Renal pelvis (tissue), 1 donor: ENCODE measurements at regions not wholly inside any gene's neighbourhood (a gene's known extent, or its start where the extent isn't known, plus 50 kb on each side); places are given as distances from the start of the nearest gene placed in this dataset.

Source experiments
- DNase-seq: peaks from one replicate; pipeline ENCODE4 v3.0.0-alpha.2; 2013

DNA sequence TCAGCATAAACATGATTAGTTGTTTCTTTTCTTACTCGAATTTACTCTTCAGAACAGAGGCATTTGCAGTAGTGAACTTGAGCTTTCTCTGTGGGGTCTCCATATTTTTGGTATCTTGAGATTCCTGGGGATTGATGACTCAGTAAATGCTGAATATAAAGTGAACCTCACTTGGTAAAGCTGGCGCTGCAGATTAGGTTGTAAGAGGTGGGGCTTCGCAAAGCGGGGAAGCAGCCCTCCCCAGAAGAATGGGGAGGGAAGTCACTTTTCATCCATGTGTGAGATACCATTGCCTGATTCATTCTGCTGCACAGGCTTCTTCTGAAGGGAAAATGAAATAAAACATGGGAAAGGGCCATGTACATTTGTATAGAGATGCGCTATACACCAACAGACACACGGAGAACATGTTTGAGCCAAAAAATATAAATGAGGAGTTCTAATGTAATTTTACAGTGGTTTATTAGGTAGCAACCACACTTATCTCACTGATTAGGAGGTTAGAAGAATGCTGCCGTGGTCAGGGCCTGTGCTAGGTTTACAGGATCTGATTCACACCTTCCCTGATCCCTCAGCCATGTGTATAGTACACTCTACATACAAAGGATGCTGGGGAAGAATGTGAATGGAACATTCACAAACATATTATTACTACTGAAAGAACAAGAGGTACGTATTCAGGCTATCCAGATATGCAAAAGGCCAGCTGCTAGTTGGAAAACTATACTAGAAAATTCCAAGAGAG, 63.5 kb downstream of the DNTTIP2 start:
- DNase-seq = no peak

DNA sequence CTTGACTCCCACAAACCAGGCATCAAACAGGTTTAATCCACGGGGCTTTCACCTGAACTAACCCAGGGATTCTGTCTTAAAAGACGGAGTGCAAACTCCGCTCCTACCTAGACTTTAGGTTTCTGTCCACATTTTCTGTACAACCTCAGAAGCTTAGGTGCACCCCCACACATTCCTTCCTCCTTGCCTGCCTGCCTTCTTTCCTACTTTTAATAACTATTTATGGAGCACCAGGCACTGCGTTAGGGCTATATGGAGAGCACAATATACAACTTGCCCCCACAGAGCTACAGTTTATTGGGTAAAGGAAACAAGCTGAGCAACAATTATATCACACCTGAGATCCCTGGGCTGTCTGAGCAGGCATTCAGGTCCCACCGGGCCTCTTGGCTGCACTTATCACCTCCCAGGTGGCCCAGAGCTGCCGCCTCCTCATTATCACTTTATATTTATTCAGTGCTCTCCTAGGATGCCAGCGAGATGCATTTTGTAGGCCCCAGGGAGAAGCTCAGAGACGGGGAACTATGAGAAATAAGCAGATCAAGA, 64.1 kb downstream of the DNTTIP2 start:
- DNase-seq = no peak

DNA sequence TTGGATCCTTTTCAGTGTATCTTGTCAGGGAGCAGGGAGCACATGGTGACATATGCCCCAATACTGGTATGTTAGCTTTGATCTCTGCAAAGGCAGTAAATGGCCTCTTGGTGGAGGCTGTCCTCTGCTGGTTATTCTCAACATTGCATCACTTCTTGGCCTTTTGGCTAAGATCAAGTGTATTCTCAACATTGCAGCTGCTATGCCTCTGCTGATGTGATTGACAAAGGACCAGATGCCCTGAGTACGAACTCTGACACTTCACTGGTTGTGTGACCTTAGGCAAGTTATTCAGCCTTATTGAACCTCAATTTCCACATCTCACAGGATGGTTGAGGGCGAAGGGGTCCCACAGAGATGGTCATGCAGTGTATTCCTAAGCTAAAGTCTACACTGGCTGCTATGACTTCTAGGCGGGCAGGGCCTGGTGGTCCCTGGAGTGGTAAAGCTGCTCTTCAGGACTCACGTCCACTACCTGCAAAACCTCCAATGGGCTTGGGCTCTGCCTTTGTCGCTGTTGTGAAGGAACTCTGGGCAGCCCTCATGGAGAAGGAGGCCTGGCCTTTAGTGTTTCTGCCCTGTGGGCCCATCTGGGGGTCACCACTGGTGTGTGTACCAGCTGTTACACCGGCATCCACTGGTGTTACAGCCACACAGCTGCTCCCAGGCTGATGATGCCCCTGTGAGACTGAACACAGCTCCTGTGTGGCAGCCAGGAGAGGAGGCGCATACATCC, 64.8 kb downstream of the DNTTIP2 start:
- peak; percentile 73 for DNase-seq

DNA sequence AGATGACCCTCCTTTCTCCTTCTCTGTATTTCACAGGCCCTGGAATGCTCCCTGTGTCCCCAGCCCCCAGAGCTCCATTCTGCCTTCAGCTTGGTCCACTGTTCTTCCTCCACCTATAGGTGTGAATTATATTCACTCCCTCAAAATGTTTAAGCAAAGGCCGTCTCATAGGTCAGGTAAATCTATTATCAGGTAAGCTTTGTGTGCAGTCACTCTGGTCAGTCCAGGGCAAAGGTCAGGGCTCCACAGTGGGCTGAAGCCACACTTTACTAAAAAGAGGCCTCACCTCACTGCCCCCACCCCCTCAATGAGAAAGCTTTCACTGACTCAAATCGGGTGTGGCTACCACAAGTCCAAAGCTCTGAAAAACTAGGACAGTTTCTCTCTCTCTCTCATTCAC, 65.9 kb downstream of the DNTTIP2 start:
- no peak for DNase-seq

DNA sequence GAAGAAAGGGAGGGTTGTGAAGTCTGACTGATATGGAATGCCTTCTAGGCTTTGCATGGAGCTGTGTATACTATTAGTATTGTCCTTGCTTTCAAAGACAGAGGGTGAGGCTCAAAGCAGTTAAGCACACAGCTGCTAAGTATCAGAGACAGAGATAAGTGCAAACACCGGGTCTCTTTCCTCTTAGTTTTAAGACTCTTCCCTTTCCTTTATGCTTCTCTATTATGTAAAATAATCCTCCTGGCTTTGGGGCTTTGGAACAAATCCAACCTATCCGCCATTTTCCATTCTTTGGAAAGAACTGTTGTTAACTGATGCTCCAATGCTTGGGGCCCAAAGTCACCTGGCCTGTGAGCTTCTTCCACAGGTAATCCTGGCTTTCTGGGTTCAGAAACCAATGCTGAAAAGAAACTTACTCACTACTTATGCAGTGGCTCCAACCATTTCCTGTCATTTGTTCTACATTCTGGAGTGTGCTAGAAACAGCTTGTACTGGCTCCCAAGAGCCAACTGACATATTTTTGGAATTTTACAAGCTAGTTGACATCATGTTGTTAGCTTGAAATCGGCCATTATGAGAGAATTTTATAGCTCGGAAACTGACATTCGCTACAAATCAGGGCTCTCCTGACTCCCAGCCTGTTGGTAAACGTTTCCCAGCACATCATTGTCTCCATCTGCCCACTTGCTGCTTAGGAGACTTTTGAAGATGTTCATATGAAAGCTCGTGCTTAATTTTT, 67.5 kb downstream of the DNTTIP2 start:
- DNase-seq = peak; percentile 47

DNA sequence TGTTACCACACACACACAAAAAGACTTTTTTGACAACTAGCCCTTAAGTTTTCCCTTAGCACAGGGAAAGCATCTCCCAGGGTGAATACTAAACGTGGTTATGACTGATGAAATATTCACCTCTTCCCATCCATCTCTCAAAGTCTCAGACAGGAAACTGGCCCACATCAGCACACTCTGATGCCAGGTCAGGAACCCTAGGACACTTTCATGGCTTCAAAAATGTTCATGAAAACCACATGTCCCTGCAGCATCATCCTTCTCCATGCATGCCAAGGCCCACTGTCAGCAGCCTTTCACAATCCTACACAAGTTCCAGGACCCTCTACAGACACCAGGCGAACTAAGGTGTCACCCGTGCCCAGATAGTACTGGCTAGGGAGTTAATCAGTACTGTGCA, 68.7 kb downstream of the DNTTIP2 start:
- DNase-seq = no peak

DNA sequence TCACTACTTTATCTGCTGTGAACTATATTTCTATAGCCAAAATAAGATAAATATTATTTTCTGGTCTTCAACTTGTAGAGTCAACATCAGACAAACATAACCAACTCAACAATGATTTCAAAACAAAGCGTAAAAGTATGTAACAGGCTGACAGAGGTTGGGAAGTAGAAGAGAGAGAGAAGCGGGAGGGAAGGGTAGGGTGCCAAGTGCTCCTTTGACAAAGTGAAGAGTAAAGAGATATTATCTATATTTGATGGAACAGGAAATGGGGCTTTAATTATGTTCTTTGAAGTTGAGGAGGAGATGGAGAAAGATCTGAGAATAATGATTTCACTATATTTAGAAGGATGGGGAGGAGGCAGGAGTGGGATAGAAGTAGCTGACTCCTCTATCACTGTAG, 70.1 kb downstream of the DNTTIP2 start:
- DNase-seq = no peak

DNA sequence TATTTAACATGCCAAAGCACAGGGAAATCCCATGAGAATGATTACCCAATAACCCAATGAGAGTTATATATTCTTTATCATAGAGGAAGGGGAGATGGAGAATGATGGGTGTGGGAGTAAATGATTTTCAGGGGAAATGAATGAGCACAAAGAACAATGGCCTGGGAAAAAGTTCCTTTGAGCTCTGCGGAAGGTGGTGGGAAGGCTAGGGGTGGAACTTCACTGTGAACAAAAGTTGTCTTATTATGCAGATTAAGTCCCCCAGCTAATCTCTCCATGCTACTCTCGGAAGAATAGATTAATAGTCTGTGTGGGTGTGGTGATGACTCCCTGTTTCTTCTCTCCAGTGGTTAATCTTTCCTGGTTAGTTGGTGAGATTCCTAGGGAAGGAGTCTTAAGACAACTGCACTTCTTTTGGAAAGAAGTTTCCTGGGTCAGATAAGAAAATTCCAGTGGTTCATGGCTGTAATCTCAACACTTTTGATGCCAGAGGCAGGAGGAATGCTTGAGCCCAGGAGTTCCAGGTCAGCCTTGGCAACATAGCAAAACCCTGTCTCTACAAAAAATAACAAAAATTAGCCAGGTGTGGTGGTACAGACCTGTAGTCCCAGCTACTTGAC, 71.6 kb downstream of the DNTTIP2 start:
- no peak for DNase-seq

DNA sequence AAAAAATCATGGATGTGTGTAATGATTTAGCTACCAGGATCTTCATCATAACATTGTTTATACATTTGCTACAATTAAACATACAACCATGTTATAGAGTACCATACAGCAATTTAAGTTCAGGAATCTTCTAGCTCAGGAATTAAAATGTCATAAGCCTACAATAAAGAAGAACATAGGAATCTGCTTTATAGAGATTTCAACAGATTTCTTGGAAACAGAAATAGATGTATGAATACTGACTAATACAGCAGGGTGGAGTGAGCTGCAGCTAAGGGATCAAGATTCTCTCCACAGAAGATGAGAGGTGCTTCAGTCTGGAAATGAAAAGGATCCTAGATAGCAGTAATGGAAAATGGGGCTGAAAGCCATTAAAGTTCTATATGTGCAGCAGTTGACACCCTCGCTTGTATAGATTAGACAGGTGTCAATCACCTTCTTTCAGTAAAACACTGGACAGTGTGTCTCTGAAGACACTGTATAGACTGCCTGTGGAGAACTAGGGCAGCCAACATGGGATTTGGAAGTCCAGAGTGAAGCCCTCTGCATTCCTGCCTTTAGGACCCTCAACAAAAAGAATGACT, 73.9 kb downstream of the DNTTIP2 start:
- no peak for DNase-seq

DNA sequence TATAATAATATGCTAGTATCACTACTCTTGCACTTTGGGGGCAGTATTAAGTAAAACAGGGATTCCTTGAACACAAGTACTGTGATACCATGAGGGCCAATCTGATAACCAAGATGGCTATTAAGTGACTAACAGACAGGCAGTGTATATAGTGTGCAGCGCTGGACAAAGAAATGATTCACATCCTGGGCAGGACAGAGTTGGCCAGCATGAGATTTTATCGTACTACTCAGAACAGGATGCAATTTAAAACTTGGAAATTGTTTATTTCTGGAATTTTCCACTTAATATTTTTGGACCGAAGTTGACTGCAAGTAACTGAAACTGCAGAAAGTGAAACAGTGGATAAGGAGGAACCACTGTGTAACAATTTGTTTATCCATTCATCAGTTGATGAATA, 74.6 kb downstream of the DNTTIP2 start:
- no peak for DNase-seq

DNA sequence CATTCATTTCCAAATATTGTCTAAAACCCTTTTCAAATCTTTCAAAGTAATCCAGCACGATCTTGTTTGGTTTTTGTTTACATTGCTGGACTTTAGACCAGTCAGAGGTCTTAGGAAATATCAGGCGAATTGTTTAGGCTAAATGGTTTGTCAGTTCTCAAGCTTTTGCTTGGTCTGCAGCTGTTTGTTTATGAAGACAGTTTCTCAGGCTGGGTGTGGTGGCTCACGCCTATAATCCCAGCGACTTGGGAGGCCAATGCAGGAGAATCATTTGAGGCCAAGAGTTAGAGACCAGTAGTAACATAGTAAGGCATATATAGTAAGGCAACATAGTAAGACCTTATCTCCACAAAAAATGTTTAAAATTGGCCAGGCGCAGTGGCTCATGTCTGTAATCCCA, 77.5 kb downstream of the DNTTIP2 start:
- DNase-seq = no peak

DNA sequence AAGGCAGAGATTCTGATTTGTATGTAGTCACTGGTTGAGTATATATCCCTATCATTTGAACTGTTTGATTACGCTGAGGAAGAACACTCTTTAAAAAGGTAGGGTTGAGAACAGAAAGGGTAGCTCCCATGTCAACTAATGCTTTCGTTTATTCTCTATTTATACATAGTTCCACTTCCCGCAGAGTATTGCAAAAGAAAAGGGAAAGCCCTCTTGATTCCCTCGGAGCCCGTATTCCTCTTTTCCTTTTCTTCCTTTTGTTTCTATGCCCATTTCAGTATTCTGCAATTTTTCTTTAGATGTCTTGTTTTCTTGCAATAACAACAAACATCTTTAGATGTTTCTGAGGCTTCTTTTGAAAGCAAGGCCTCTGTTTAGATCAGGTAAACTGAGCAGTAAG, 78.2 kb downstream of the DNTTIP2 start:
- DNase-seq = no peak

DNA sequence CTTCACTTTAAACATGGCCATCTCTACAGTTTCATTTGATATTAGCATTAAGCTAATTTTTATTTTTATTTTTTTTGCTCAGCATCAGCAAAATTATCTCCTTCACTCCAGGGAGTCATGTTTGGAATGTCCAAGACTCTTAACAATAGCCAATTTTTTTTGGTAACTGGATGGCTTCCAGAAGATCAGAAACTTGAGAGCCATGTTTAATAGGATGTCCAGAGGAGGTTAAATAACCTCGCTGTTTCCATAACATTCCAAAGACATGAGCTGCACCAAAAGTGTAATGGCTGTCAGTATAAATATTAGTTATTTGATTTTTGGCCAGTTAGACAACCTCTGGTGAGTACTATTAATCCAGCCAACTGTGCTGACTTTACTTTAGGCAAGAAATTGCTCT, 80.7 kb downstream of the DNTTIP2 start:
- DNase-seq = no peak

DNA sequence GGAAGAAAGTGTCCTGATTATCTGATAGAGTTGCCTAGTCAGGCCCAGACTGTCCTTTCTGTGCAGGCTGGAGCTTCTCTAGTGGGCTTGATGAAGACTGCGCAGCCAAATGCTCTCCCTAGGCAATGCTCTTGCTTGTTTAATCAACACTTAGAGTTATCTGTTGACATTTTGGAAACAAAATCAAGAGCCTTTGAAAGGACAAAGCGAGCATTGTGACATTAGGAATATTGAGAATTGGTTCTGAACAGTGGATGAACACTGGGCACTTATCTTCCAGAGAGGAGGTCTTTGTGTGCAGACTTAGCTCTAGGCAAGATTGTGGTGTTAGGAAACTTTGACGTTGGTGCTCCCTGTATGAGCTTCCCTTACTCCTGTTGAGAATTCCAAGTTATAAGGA, 94.5 kb downstream of the DNTTIP2 start:
- DNase-seq = no peak

DNA sequence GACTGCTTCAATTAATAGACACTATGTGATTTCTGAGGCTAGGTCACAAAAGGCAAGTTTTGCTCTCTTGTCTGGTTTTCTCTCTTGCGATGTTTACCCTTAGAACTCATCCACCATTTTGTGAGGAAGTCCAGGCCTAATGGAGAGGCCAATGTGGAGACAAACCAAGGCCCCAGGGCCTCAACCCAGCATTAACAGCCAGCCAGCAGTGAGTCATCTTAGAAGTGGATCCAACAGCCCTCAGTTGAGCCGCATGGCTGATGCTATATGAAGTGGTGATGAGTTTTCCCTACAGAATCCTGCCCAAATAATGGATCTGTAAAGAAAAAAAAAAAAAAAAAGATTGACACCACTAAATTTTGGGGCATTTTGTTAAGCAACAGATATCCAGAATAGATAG, 95.1 kb downstream of the DNTTIP2 start:
- DNase-seq = no peak

DNA sequence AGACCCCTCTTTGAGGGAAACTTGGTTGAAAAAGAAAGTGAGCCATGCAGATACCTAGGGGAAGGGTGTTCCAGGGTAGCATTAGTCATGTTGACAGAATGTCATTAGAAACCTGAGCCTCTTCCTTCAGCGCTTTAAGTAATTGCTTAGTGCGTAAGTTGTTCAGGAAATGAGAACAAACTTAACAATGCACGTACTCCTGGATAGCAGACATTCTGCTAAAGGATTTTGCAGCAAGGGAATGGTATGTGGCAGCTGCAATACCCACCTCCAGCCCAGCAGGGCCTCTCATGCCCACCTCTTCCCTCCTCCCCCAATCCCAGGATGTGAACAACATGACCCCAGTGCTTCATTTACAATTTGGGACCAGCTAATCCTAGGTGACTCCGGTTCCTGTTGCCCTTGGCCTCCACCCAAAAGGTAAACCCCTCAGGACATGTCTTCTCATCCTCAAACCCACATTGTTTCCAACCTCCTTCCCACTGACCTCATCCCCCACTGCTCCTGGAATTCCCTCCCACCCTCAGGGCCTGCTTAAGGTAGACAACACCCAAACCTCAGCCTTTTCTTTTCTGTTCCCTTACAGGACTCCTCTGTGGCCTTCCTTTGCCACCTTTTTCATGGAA, 98.0 kb upstream of the BCAR3 start:
- DNase-seq = peak; percentile 41

DNA sequence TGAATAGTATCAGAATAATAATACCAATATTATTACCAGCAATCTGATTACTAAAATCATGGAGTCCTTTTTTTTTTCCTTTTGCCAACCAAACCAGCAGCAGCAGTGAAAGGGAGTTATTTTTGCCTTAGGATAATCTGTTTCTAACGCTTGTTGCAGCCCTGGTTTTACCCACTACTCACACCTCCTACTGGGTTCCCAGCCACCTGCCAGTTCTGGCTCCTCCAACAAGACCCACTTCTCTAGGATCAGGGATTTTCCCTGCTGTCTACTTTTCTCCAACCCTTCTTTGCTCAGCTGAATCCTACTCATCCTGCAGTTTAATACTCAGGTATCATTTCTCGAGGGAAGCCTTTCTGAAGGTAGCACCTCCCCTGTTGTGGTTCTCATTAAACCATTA, 96.8 kb upstream of the BCAR3 start:
- no peak for DNase-seq

DNA sequence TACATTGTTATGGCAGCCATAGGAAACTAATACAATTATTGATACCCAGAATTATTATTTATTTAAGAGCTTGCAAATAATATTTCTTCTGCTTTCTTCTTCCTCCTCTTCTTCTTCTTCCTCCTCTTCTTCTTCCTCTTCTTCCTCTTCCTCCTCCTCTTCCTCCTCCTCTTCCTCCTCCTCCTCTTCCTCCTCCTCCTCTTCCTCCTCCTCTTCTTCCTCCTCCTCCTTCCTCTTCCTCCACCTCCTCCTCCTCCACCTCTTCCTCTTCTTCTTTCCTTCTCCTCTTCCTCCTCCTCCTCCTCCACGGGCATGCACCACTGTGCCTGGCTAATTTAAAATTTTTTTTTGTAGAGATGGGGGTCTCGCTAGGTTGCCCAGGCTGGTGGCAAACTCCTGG, 95.6 kb upstream of the BCAR3 start:
- DNase-seq = no peak

DNA sequence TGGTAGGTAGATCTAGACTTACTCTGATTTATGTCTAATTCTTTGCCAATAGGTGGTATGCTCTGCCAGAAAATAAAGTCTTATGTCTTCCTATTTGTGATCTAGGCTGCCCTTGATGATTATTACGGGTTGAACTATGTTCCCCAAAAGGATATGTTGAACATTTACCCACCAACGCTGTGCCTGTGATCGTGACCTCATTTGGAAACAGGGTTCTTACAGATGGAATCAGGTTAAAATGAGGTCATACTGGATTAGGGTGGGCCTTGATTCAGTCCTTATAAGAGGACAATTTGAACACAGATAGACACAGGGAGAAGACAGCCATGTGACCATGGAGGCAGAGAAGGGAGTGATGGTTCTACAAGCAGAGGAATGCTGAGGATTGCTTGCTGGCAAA, 95.1 kb upstream of the BCAR3 start:
- DNase-seq = no peak

DNA sequence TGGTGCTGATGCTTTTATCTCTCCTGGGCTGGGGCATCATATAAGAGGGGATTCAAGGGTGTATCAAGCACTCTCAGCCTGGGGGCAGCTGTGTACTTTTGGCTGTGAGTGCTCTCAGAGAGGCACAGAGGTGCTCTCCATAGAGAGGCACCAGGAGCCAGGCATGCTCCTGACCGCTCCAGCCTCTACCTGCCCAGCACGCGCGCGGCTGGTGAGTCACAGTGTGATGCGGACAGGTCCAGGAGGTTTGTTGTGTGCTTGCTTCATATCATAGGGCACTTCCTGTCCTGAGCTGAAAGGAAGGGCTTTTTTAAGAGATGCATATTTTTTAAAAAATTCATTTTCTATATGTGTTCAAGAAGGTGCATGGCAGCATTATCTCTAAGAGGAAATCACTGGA, 93.6 kb upstream of the BCAR3 start:
- DNase-seq = no peak

DNA sequence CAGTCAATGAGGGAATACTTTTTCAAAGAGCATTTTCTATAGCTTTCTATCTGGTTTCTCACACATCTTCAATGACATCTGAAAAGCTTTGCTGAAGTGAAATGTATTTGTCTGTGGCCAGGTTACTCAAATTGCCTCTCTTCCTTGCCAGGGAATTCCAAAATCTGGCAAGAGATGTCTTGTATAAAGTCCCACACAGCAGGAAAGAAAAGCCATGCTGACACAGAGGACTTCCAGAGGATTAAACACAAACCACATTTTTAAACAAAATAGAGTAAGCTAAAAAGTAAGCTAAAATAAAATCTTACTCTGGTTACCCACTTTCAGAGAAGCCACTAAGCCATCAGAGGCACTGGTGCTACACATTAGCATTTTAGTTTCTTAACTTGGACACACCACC, 93.1 kb upstream of the BCAR3 start:
- DNase-seq = no peak
